BLaER1 (cell line): ENCODE measurements at regions not wholly inside any gene's neighbourhood (a gene's known extent, or its start where the extent isn't known, plus 50 kb on each side); places are given as distances from the start of the nearest gene placed in this dataset.

Source experiments
- H3K27ac ChIP-seq: shearing (Covaris generic); formaldehyde crosslinking; 2 replicates; pipeline ENCODE4 v1.8.1; 2022
- H3K27me3 ChIP-seq: shearing (Covaris generic); formaldehyde crosslinking; 2 replicates; pipeline ENCODE4 v1.8.1; 2022
- H3K36me3 ChIP-seq: shearing (Covaris generic); formaldehyde crosslinking; 2 replicates; pipeline ENCODE4 v1.8.1; 2022
- H3K4me1 ChIP-seq: shearing (Covaris generic); formaldehyde crosslinking; 2 replicates; pipeline ENCODE4 v1.8.1; 2022
- H3K4me2 ChIP-seq: shearing (Covaris generic); formaldehyde crosslinking; 2 replicates; pipeline ENCODE4 v1.8.1; 2022
- H3K4me3 ChIP-seq: shearing (Covaris generic); formaldehyde crosslinking; 2 replicates; pipeline ENCODE4 v1.8.1; 2022
- H3K9ac ChIP-seq: shearing (Covaris generic); formaldehyde crosslinking; 2 replicates; pipeline ENCODE4 v1.8.1; 2022
- H3K9me3 ChIP-seq: shearing (Covaris generic); formaldehyde crosslinking; 2 replicates; pipeline ENCODE4 v1.8.1; 2022
- H4K20me1 ChIP-seq: shearing (Covaris generic); formaldehyde crosslinking; 2 replicates; pipeline ENCODE4 v1.8.1; 2022
- Cebpa-rat ChIP-seq: shearing (Covaris generic); IDR thresholded peaks from 2 replicates; pipeline ENCODE4 v1.8.1; 2022

- H3K4me1 ChIP-seq: no peaks in the 10 kb centered on the region
- H3K4me3 ChIP-seq: no peak overlapping the region
- H3K27ac ChIP-seq: no peak overlapping the region
- no peaks in the 10 kb centered on the region for H3K36me3 ChIP-seq
- no peak overlapping the region for H3K4me2 ChIP-seq
- H3K9ac ChIP-seq: no peak overlapping the region
- no peaks in the 10 kb centered on the region for H4K20me1 ChIP-seq
- no peak for TF ChIP-seq Cebpa-rat
- H3K27me3 ChIP-seq: no peaks in the 10 kb centered on the region
- H3K9me3 ChIP-seq: no peaks in the 10 kb centered on the region
These were observed 87.9 kb upstream of the PACRGL start for GRCh38 chr4:20612313-20612712.

- Histone ChIP-seq H3K4me3 (no peak overlapping the region), H3K9ac (no peak overlapping the region), H3K4me1 (no peaks in the 10 kb centered on the region), H3K36me3 (no peaks in the 10 kb centered on the region), H3K4me2 (no peak overlapping the region), H4K20me1 (no peaks in the 10 kb centered on the region), H3K27ac (no peak overlapping the region), H3K9me3 (no peaks in the 10 kb centered on the region), H3K27me3 (no peaks in the 10 kb centered on the region)
- no peak for TF ChIP-seq Cebpa-rat
These were observed 85.4 kb upstream of the PACRGL start for GRCh38 chr4:20614816-20615215.

GRCh38 chr4:20615486-20616260 is 84.6 kb upstream of the PACRGL start:
- no peak for TF ChIP-seq Cebpa-rat
- H3K4me1 ChIP-seq: no peaks in the 10 kb centered on the region
- no peak overlapping the region for H3K27ac ChIP-seq
- no peak overlapping the region for H3K4me2 ChIP-seq
- no peak overlapping the region for H3K9ac ChIP-seq
- H4K20me1 ChIP-seq: no peaks in the 10 kb centered on the region
- H3K4me3 ChIP-seq: no peak overlapping the region
- H3K27me3 ChIP-seq: no peaks in the 10 kb centered on the region
- no peaks in the 10 kb centered on the region for H3K36me3 ChIP-seq
- no peaks in the 10 kb centered on the region for H3K9me3 ChIP-seq

- H3K4me2 ChIP-seq: no peak overlapping the region
- H4K20me1 ChIP-seq: no peaks in the 10 kb centered on the region
- no peaks in the 10 kb centered on the region for H3K27me3 ChIP-seq
- H3K36me3 ChIP-seq: no peaks in the 10 kb centered on the region
- no peaks in the 10 kb centered on the region for H3K9me3 ChIP-seq
- TF ChIP-seq Cebpa-rat: no peak
- H3K4me3 ChIP-seq: no peak overlapping the region
- H3K9ac ChIP-seq: no peak overlapping the region
- no peak overlapping the region for H3K27ac ChIP-seq
- H3K4me1 ChIP-seq: no peaks in the 10 kb centered on the region
These were observed 83.9 kb upstream of the PACRGL start for GRCh38 chr4:20616313-20616712.

GRCh38 chr4:20616848-20617247 is 83.4 kb upstream of the PACRGL start:
- Histone ChIP-seq H4K20me1 (no peaks in the 10 kb centered on the region), H3K9ac (no peak overlapping the region), H3K36me3 (no peaks in the 10 kb centered on the region), H3K4me3 (no peak overlapping the region), H3K4me1 (no peaks in the 10 kb centered on the region), H3K9me3 (no peaks in the 10 kb centered on the region), H3K27ac (no peak overlapping the region), H3K4me2 (no peak overlapping the region), H3K27me3 (no peaks in the 10 kb centered on the region)
- TF ChIP-seq Cebpa-rat: no peak

GRCh38 chr4:20617678-20618396 is 82.4 kb upstream of the PACRGL start:
- Histone ChIP-seq H4K20me1 (no peaks in the 10 kb centered on the region), H3K27me3 (no peaks in the 10 kb centered on the region), H3K9me3 (no peaks in the 10 kb centered on the region), H3K9ac (no peak overlapping the region), H3K27ac (no peak overlapping the region), H3K4me1 (no peaks in the 10 kb centered on the region), H3K4me2 (no peak overlapping the region), H3K4me3 (no peak overlapping the region), H3K36me3 (no peaks in the 10 kb centered on the region)
- no peak for TF ChIP-seq Cebpa-rat

- H3K27ac ChIP-seq: no peak overlapping the region
- H3K9ac ChIP-seq: no peak overlapping the region
- H3K27me3 ChIP-seq: no peaks in the 10 kb centered on the region
- no peak overlapping the region for H3K4me2 ChIP-seq
- no peaks in the 10 kb centered on the region for H3K4me1 ChIP-seq
- TF ChIP-seq Cebpa-rat: no peak
- no peaks in the 10 kb centered on the region for H3K36me3 ChIP-seq
- no peak overlapping the region for H3K4me3 ChIP-seq
- no peaks in the 10 kb centered on the region for H3K9me3 ChIP-seq
- H4K20me1 ChIP-seq: no peaks in the 10 kb centered on the region
These were observed 81.5 kb upstream of the PACRGL start for GRCh38 chr4:20618731-20619130.

- H3K27ac ChIP-seq: no peak overlapping the region
- no peaks in the 10 kb centered on the region for H3K36me3 ChIP-seq
- no peak for TF ChIP-seq Cebpa-rat
- H3K9ac ChIP-seq: no peak overlapping the region
- no peaks in the 10 kb centered on the region for H4K20me1 ChIP-seq
- H3K9me3 ChIP-seq: no peaks in the 10 kb centered on the region
- no peaks in the 10 kb centered on the region for H3K27me3 ChIP-seq
- H3K4me2 ChIP-seq: no peak overlapping the region
- H3K4me3 ChIP-seq: no peak overlapping the region
- H3K4me1 ChIP-seq: no peaks in the 10 kb centered on the region
These were observed 78.8 kb upstream of the PACRGL start for GRCh38 chr4:20621476-20621875.

GRCh38 chr4:20622701-20623100 is 77.6 kb upstream of the PACRGL start:
- TF ChIP-seq Cebpa-rat: no peak
- Histone ChIP-seq H3K36me3 (no peaks in the 10 kb centered on the region), H3K4me3 (no peak overlapping the region)

GRCh38 chr4:20623939-20624338 is 76.3 kb upstream of the PACRGL start:
- Histone ChIP-seq H3K27ac (no peak overlapping the region), H3K4me1 (no peaks in the 10 kb centered on the region)
- no peak for TF ChIP-seq Cebpa-rat

More at GRCh38 chr4:20622701-20623100, 77.6 kb upstream of the PACRGL start:
- H3K27me3 ChIP-seq: no peaks in the 10 kb centered on the region
- H3K9me3 ChIP-seq: no peaks in the 10 kb centered on the region
- H3K27ac ChIP-seq: no peak overlapping the region
- H3K4me1 ChIP-seq: no peaks in the 10 kb centered on the region
- no peaks in the 10 kb centered on the region for H4K20me1 ChIP-seq
- H3K4me2 ChIP-seq: no peak overlapping the region
- H3K9ac ChIP-seq: no peak overlapping the region

More at GRCh38 chr4:20623939-20624338, 76.3 kb upstream of the PACRGL start:
- Histone ChIP-seq H3K4me2 (no peak overlapping the region), H3K27me3 (no peaks in the 10 kb centered on the region), H3K36me3 (no peaks in the 10 kb centered on the region), H4K20me1 (no peaks in the 10 kb centered on the region), H3K9ac (no peak overlapping the region), H3K4me3 (no peak overlapping the region), H3K9me3 (no peaks in the 10 kb centered on the region)
